Brain microvascular endothelial cell (primary cell): ENCODE measurements at regions not wholly inside any gene's neighbourhood (a gene's known extent, or its start where the extent isn't known, plus 50 kb on each side); places are given as distances from the start of the nearest gene placed in this dataset.
"Not testable (repeated sequence)": the region's sequence is repeated elsewhere in the genome, so short reads cannot be mapped to it uniquely, and the experiment has no call there.

ENCODE experiments used
- DNase-seq: peaks from one replicate; pipeline ENCODE4 v3.0.0-alpha.2; 2020
- H3K27ac ChIP-seq: fragments of 250-450 bp; sonication (Bioruptor Pico); 2 replicates; pipeline ENCODE4 v1.5.1; 2020; ENCODE audit warnings: mild to moderate bottlenecking, moderate library complexity
- H3K27me3 ChIP-seq: fragments of 250-450 bp; sonication (Bioruptor Pico); replicated peaks from 2 replicates; pipeline ENCODE4 v1.5.1; 2020; ENCODE audit warnings: mild to moderate bottlenecking
- H3K36me3 ChIP-seq: fragments of 250-450 bp; sonication (Bioruptor Pico); replicated peaks from 2 replicates; pipeline ENCODE4 v1.5.1; 2020; ENCODE audit warnings: mild to moderate bottlenecking
- H3K4me3 ChIP-seq: 2 replicates; pipeline ENCODE4 v1.5.1; 2011; ENCODE audit warnings: low read depth, mild to moderate bottlenecking, control low read depth, low read length, moderate library complexity
- CTCF ChIP-seq: IDR thresholded peaks from 2 replicates; pipeline ENCODE4 v1.5.1; 2011; ENCODE audit warnings: low read depth, mild to moderate bottlenecking, moderate library complexity, low read length, control low read depth, inconsistent platforms; ENCODE audit errors: missing control alignments
- in situ Hi-C: cut with HindIII; loops from 2 replicates; pipeline ENCODE4 v1.10.0; 2017; ENCODE audit warnings: low sequenced_read_pairs, low pct_ligation_motif_present

- no peaks in the 10 kb centered on the region for H3K27me3 ChIP-seq
Measured at GRCh38 chr12:46900734-46901463, 75.1 kb upstream of the SLC38A4 start.

GRCh38 chr12:46901464-46902205 is 75.8 kb upstream of the SLC38A4 start:
- in situ Hi-C loops: no loop called here
- TF ChIP-seq CTCF: no peak

More at GRCh38 chr12:46900734-46901463, 75.1 kb upstream of the SLC38A4 start:
- in situ Hi-C loops: no loop called here
- H3K27ac ChIP-seq: no peak overlapping the region
- DNase-seq: no peak
- no peaks in the 10 kb centered on the region for H3K36me3 ChIP-seq
- no peak overlapping the region for H3K4me3 ChIP-seq
- TF ChIP-seq CTCF: no peak

GRCh38 chr12:46903058-46903457 is 77.3 kb upstream of the SLC38A4 start:
- Histone ChIP-seq H3K27ac (no peak overlapping the region), H3K27me3 (no peaks in the 10 kb centered on the region), H3K36me3 (no peaks in the 10 kb centered on the region), H3K4me3 (no peak overlapping the region)
- in situ Hi-C loops: no loop called here
- no peak for TF ChIP-seq CTCF
- no peak for DNase-seq

More at GRCh38 chr12:46901464-46902205, 75.8 kb upstream of the SLC38A4 start:
- Histone ChIP-seq H3K36me3 (no peaks in the 10 kb centered on the region), H3K27me3 (no peaks in the 10 kb centered on the region), H3K4me3 (no peak overlapping the region), H3K27ac (no peak overlapping the region)
- no peak for DNase-seq

GRCh38 chr12:46904406-46905238 is 78.8 kb upstream of the SLC38A4 start:
- TF ChIP-seq CTCF: no peak
- peak; percentile 31 for DNase-seq
- H3K27ac ChIP-seq: peak overlapping the region; percentile 72
- no peak overlapping the region for H3K4me3 ChIP-seq
- H3K27me3 ChIP-seq: no peaks in the 10 kb centered on the region
- H3K36me3 ChIP-seq: no peaks in the 10 kb centered on the region
- in situ Hi-C loops: no loop called here

- H3K27me3 ChIP-seq, H3K36me3 ChIP-seq, in situ Hi-C loops, H3K4me3 ChIP-seq: not testable (repeated sequence)
- peak; percentile 93 for DNase-seq
- peak overlapping the region; percentile 72 for H3K27ac ChIP-seq
Measured at GRCh38 chr12:46905239-46905627, 79.4 kb upstream of the SLC38A4 start.

GRCh38 chr12:46907791-46908190 is 82.0 kb upstream of the SLC38A4 start:
- Histone ChIP-seq H3K27me3 (no peaks in the 10 kb centered on the region), H3K27ac (no peak overlapping the region), H3K4me3 (no peak overlapping the region), H3K36me3 (no peaks in the 10 kb centered on the region)
- in situ Hi-C loops: no loop called here
- DNase-seq: no peak
- no peak for TF ChIP-seq CTCF
